GM12864 (cell line): ENCODE measurements at regions not wholly inside any gene's neighbourhood (a gene's known extent, or its start where the extent isn't known, plus 50 kb on each side); places are given as distances from the start of the nearest gene placed in this dataset.

ENCODE experiments used
- DNase-seq: peaks from one replicate; pipeline ENCODE4 v3.0.0-alpha.2; 2011; ENCODE audit warnings: low read depth
- H3K4me3 ChIP-seq: 2 replicates; pipeline ENCODE4 v1.5.1; 2011; ENCODE audit warnings: mild to moderate bottlenecking, low read depth, low read length, control low read depth
- TF ChIP-seq, protein P1 (sequence below): IDR thresholded peaks from 2 replicates; pipeline ENCODE4 v1.5.1; 2011; ENCODE audit warnings: low read depth, mild to moderate bottlenecking, moderate library complexity, low read length, control low read depth, inconsistent platforms; ENCODE audit errors: missing control alignments

GRCh38 chr1:101356604-101357443 is 120.0 kb downstream of the S1PR1 start:
- TF ChIP-seq, protein P1, sequence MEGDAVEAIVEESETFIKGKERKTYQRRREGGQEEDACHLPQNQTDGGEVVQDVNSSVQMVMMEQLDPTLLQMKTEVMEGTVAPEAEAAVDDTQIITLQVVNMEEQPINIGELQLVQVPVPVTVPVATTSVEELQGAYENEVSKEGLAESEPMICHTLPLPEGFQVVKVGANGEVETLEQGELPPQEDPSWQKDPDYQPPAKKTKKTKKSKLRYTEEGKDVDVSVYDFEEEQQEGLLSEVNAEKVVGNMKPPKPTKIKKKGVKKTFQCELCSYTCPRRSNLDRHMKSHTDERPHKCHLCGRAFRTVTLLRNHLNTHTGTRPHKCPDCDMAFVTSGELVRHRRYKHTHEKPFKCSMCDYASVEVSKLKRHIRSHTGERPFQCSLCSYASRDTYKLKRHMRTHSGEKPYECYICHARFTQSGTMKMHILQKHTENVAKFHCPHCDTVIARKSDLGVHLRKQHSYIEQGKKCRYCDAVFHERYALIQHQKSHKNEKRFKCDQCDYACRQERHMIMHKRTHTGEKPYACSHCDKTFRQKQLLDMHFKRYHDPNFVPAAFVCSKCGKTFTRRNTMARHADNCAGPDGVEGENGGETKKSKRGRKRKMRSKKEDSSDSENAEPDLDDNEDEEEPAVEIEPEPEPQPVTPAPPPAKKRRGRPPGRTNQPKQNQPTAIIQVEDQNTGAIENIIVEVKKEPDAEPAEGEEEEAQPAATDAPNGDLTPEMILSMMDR = no peak
- DNase-seq = no peak
- no peak overlapping the region for H3K4me3 ChIP-seq

DNA sequence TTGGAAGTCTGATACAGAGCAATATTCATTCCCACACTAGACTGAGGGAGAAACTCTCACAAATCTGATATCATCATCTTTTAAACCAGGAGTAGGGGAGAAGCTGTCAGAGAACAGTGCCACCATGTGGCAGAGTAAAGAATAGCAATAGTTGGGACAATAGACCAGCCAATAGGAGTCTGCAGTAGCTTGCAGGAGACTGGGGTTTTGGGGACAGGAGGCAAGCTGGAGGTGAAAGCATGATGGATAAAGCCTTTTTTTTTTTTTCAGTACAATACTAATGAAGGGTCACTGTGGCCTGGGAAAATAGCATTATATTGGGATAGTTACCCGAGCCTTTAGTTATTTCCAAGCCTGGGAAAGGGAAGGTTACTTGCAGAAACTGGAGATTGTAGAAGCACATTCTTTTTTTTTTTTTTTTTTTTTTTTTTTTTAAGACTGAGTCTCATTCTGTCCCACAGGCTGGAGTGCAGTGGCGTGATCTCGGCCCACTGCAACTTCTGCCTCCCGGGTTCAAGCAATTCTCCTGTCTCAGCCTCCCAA is 120.7 kb downstream of the S1PR1 start:
- TF ChIP-seq, protein P1 = peak; percentile 76
- peak; percentile 79 for DNase-seq
- H3K4me3 ChIP-seq = no peak overlapping the region

- no peak overlapping the region for H3K4me3 ChIP-seq
- DNase-seq = no peak
- TF ChIP-seq, protein P1 = no peak
These were observed 123.7 kb downstream of the S1PR1 start for GRCh38 chr1:101360506-101360905.

DNA sequence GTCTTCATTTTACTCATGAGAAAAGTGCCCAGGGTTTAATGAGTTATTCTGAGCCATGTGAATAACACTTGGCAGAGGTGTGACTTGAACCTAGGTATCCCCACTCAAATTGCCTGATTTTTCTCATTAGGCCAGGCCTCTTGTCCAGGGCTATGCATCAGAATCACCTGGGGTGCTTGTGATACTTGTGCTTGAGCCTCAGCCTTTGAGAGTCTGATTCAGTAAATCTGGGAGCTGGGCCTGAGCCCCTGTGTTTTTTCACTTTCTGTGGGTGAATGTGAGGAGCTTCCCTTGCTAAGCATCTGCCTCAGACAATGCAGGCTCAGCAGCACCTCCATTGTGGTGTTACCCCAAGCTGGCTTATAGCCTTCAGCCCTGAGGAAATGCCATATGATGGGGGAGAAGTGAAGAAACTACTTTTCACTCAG is 127.1 kb downstream of the S1PR1 start:
- TF ChIP-seq, protein P1 = no peak
- no peak overlapping the region for H3K4me3 ChIP-seq
- DNase-seq = no peak

DNA sequence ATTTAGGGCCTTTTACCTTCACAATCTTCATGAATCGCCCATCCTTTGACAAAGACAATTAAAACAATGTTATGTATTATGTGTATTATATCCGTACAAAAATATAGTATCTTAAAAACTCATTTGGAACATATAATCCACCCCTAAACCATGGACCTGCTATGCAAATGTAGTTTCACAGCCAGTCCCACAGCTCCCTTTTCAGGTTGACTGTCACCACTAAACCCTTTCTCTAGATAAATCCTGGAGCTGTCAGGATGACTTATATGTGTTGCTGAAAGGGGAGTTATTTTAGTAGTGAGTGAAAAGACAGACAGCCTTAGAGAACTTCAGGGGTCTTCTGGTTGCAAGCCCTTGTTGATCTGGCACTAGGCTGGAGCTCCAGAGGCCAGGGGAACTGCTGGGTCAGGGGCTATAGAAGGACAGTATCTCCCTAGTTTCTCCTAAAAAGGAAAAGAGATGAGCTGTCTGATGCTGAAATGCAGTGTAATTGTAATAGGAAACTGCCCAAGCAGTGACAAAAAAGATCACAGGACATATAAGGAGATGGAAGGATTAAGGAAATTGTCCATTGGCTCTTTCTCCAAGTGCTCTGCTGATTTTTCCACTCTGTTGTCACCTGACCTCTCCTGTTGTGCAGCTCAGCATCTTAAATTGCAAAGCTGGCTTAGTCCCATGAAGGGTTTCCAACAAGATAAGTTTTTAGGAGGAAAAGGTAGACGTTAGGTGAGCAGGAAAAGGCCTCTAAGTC is 127.7 kb downstream of the S1PR1 start:
- H3K4me3 ChIP-seq = no peak overlapping the region
- DNase-seq = no peak
- TF ChIP-seq, protein P1 = no peak

GRCh38 chr1:101365186-101365585 is 128.4 kb downstream of the S1PR1 start:
- H3K4me3 ChIP-seq = no peak overlapping the region
- TF ChIP-seq, protein P1 = no peak
- DNase-seq = no peak
